MCF 10A (cell line): ENCODE measurements at regions not wholly inside any gene's neighbourhood (a gene's known extent, or its start where the extent isn't known, plus 50 kb on each side); places are given as distances from the start of the nearest gene placed in this dataset.

Source experiments
- BruUV-seq: library from RNA; stranded (reverse); fragments of 400-500 nt; replicated peaks from 2 replicates; lab custom pipeline; 2021; lab: Mats Ljungman, UMichigan
- CTCF ChIA-PET: fragments of 300-600 bp; sonication (Branson Sonifier 250); formaldehyde crosslinking; extraction: SDS; loops from one replicate; lab custom pipeline; 2021; ENCODE audit warnings: antibody characterized with exemption, inconsistent platforms; lab: Yijun Ruan, JAX
- POLR2A ChIA-PET: fragments of 300-600, 350-650 bp; sonication (Branson Sonifier 250); formaldehyde crosslinking; extraction: SDS; loops from one replicate; lab custom pipeline; 2020; ENCODE audit warnings: antibody characterized with exemption, inconsistent platforms; lab: Yijun Ruan, JAX
- DNase-seq: peaks from one replicate; pipeline ENCODE4 v3.0.0-alpha.2; 2018; ENCODE audit not compliant: unreplicated experiment
- H3K27ac Mint-ChIP-seq: one replicate; pipeline ENCODE4 v1.8.0; 2022; ENCODE audit warnings: mild to moderate bottlenecking, low read depth, mixed read lengths; ENCODE audit not compliant: unreplicated experiment
- H3K27me3 Mint-ChIP-seq: one replicate; pipeline ENCODE4 v1.8.0; 2022; ENCODE audit warnings: mixed read lengths; ENCODE audit not compliant: insufficient read depth, unreplicated experiment
- H3K36me3 Mint-ChIP-seq: one replicate; pipeline ENCODE4 v1.8.0; 2022; ENCODE audit warnings: mild to moderate bottlenecking, moderate library complexity, mixed read lengths; ENCODE audit not compliant: insufficient read depth, unreplicated experiment
- H3K4me1 Mint-ChIP-seq: one replicate; pipeline ENCODE4 v1.8.0; 2022; ENCODE audit warnings: mixed read lengths; ENCODE audit not compliant: insufficient read depth, unreplicated experiment
- H3K4me3 Mint-ChIP-seq: one replicate; pipeline ENCODE4 v1.8.0; 2022; ENCODE audit warnings: mild to moderate bottlenecking, moderate library complexity, mixed read lengths; ENCODE audit not compliant: unreplicated experiment
- H3K9me3 Mint-ChIP-seq: one replicate; pipeline ENCODE4 v1.8.0; 2022; ENCODE audit warnings: mixed read lengths; ENCODE audit not compliant: unreplicated experiment
- intact Hi-C: fragments of 100-400 bp; cut with micrococcal nuclease; formaldehyde crosslinking; loops from 2 replicates; pipeline ENCODE4 v1.14.1; 2022
- TF ChIP-seq, protein P1 (sequence below): fragments of 200-600 bp; IDR thresholded peaks from one replicate; pipeline ENCODE4 v1.8.0; 2022; ENCODE audit warnings: antibody characterized with exemption, mild to moderate bottlenecking; ENCODE audit not compliant: unreplicated experiment

- BruUV-seq: no TSS peak
- TF ChIP-seq, protein P1, sequence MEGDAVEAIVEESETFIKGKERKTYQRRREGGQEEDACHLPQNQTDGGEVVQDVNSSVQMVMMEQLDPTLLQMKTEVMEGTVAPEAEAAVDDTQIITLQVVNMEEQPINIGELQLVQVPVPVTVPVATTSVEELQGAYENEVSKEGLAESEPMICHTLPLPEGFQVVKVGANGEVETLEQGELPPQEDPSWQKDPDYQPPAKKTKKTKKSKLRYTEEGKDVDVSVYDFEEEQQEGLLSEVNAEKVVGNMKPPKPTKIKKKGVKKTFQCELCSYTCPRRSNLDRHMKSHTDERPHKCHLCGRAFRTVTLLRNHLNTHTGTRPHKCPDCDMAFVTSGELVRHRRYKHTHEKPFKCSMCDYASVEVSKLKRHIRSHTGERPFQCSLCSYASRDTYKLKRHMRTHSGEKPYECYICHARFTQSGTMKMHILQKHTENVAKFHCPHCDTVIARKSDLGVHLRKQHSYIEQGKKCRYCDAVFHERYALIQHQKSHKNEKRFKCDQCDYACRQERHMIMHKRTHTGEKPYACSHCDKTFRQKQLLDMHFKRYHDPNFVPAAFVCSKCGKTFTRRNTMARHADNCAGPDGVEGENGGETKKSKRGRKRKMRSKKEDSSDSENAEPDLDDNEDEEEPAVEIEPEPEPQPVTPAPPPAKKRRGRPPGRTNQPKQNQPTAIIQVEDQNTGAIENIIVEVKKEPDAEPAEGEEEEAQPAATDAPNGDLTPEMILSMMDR: no peak
- Mint-ChIP-seq H3K4me1 (no peaks in the 10 kb centered on the region), H3K9me3 (no peaks in the 10 kb centered on the region), H3K27ac (no peak overlapping the region), H3K36me3 (no peaks in the 10 kb centered on the region), H3K4me3 (no peak overlapping the region), H3K27me3 (no peaks in the 10 kb centered on the region)
- POLR2A ChIA-PET: no interaction called here
- intact Hi-C loops: no loop called here
- CTCF ChIA-PET: interaction anchor here (1.2 kb wide), 1 partner anchor 79 kb away, joined by 3 read pairs; no protein-coding TSS in a partner anchor
- no peak for DNase-seq
These were observed 195.7 kb downstream of the OXSM start for GRCh38 chr3:25985621-25986020.

GRCh38 chr3:25992606-25993005, 202.7 kb downstream of the OXSM start:
- BruUV-seq: no TSS peak
- peaks cover 35% of the 10 kb centered on the region for H3K9me3 Mint-ChIP-seq

DNA sequence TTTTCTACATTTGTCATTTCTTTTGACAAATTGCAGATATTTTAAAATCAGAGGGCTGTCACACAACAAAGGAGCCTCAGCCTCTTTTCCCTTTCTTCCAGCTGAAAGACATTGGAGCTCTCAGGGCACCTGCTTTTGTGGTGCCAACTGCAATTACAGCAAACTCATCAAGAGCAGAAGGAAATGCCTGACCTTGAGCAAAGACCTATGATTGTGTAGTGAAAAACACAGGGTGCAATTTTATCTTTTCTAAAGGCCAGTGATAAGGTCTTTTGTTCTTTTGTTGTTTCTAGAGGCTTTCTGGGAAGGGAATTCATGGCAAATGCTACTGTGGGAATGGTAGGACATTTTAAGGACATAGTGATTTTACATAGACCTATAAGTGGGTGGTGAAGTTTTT, 214.3 kb downstream of the OXSM start:
- Mint-ChIP-seq H3K4me3 (no peak overlapping the region), H3K27ac (no peak overlapping the region), H3K36me3 (no peaks in the 10 kb centered on the region), H3K4me1 (no peaks in the 10 kb centered on the region), H3K9me3 (no peaks in the 10 kb centered on the region), H3K27me3 (no peaks in the 10 kb centered on the region)
- intact Hi-C loops: no loop called here
- ChIA-PET CTCF (no interaction called here), POLR2A (no interaction called here)
- no peak for DNase-seq
- TF ChIP-seq, protein P1: no peak
- no TSS peak for BruUV-seq

More at GRCh38 chr3:25992606-25993005, 202.7 kb downstream of the OXSM start:
- ChIA-PET POLR2A (no interaction called here), CTCF (interaction anchor here (0.8 kb wide), 1 partner anchor 10 kb away, joined by 3 read pairs; no protein-coding TSS in a partner anchor)
- Mint-ChIP-seq H3K36me3 (peaks cover 7% of the 10 kb centered on the region), H3K27me3 (no peaks in the 10 kb centered on the region), H3K27ac (no peak overlapping the region), H3K4me3 (no peak overlapping the region), H3K4me1 (no peaks in the 10 kb centered on the region)
- TF ChIP-seq, protein P1: no peak
- intact Hi-C loops: no loop called here
- DNase-seq: no peak

GRCh38 chr3:26011276-26011675, 221.4 kb downstream of the OXSM start:
- CTCF ChIA-PET: no interaction called here
- H3K4me1 Mint-ChIP-seq: no peaks in the 10 kb centered on the region

More at GRCh38 chr3:26011276-26011675, 221.4 kb downstream of the OXSM start:
- intact Hi-C loops: no loop called here
- no peak for DNase-seq
- POLR2A ChIA-PET: no interaction called here
- TF ChIP-seq, protein P1: no peak
- H3K4me3 Mint-ChIP-seq: no peak overlapping the region
- H3K9me3 Mint-ChIP-seq: peaks cover 7% of the 10 kb centered on the region
- no TSS peak for BruUV-seq
- no peaks in the 10 kb centered on the region for H3K27me3 Mint-ChIP-seq
- no peaks in the 10 kb centered on the region for H3K36me3 Mint-ChIP-seq
- H3K27ac Mint-ChIP-seq: no peak overlapping the region
